OCI-LY3 (cell line): ENCODE measurements at regions not wholly inside any gene's neighbourhood (a gene's known extent, or its start where the extent isn't known, plus 50 kb on each side); places are given as distances from the start of the nearest gene placed in this dataset.

Experiments
- H2AFZ ChIP-seq: fragments of 200-600, 300-600 bp; shearing (Covaris generic); 2 replicates; pipeline ENCODE4 v1.6.0; 2014; ENCODE audit warnings: antibody characterized with exemption, low read depth, low read length
- H3K27ac ChIP-seq: fragments of 200-600, 300-600 bp; sonication (generic); 2 replicates; pipeline ENCODE4 v1.5.1; 2014; ENCODE audit warnings: mild to moderate bottlenecking, low read length, moderate library complexity, mixed read lengths
- H3K27me3 ChIP-seq: fragments of 200-600, 300-600 bp; sonication (generic); 2 replicates; pipeline ENCODE4 v1.6.1; 2014; ENCODE audit warnings: low read depth, low read length, mixed read lengths
- H3K36me3 ChIP-seq: fragments of 200-600, 300-600 bp; sonication (generic); replicated peaks from 2 replicates; pipeline ENCODE3; 2014; ENCODE audit warnings: low read depth, low read length, mixed read lengths
- H3K4me1 ChIP-seq: fragments of 300-600, 200-600 bp; sonication (generic); 2 replicates; pipeline ENCODE4 v1.6.1; 2014; ENCODE audit warnings: low read length, mixed read lengths
- H3K4me2 ChIP-seq: fragments of 200-600, 300-600 bp; sonication (generic); 2 replicates; pipeline ENCODE4 v1.6.1; 2014; ENCODE audit warnings: low read length, mixed read lengths
- H3K4me3 ChIP-seq: fragments of 300-600, 200-600 bp; sonication (generic); 2 replicates; pipeline ENCODE4 v1.5.1; 2014; ENCODE audit warnings: antibody characterized with exemption, mild to moderate bottlenecking, low read length, moderate library complexity
- H3K79me2 ChIP-seq: fragments of 300-600, 200-600 bp; shearing (Covaris generic); 2 replicates; pipeline ENCODE4 v1.6.1; 2014; ENCODE audit warnings: mild to moderate bottlenecking, low read length, mixed read lengths
- H3K9ac ChIP-seq: fragments of 300-600, 200-600 bp; shearing (Covaris generic); 2 replicates; pipeline ENCODE4 v1.6.0; 2014; ENCODE audit warnings: mild to moderate bottlenecking, low read length, moderate library complexity
- H3K9me3 ChIP-seq: fragments of 200-600, 300-600 bp; shearing (Covaris generic); 2 replicates; pipeline ENCODE4 v1.6.1; 2014; ENCODE audit warnings: low read length, mixed read lengths; ENCODE audit not compliant: insufficient read depth
- H4K20me1 ChIP-seq: fragments of 200-600, 300-600 bp; sonication (generic); 2 replicates; pipeline ENCODE4 v1.6.1; 2016; ENCODE audit warnings: low read length, mixed read lengths; ENCODE audit not compliant: insufficient read depth
- CTCF ChIP-seq: fragments of 200-600, 300-600 bp; sonication (generic); IDR thresholded peaks from 2 replicates; pipeline ENCODE4 v1.5.1; 2014; ENCODE audit warnings: antibody characterized with exemption, low read length, low read depth
- EZH2phosphoT487 ChIP-seq: fragments of 200-600 bp; shearing (Covaris generic); IDR thresholded peaks from 2 replicates; pipeline ENCODE4 v1.6.1; 2018; ENCODE audit warnings: antibody characterized with exemption, mixed run types, low read depth

DNA sequence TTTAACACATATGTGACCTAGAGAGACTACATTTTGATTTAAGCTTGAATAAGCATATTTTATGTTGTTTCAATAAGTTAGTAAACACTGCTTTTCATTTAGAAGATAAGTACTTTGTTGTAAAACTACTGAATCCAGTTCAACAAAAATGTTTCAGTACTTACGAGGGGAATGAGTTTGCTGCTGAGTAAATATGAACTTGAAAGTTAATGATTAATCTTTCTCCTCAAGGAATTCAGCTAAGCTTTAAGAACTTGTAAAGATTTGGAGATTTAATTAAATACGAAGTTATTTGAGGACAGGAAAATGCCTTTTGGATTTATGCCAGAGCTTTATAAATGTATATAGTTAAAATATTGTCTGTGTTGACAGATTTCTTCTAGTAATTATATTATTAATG lies 933.0 kb upstream of the LCORL start:
- H3K9ac ChIP-seq: no peak overlapping the region
- no peak overlapping the region for H3K4me3 ChIP-seq
- H2AFZ ChIP-seq: no peak overlapping the region
- no peaks in the 10 kb centered on the region for H3K79me2 ChIP-seq
- 0 out of 2 replicates have a peak, but pooled peaks cover 2% of the 10 kb centered on the region for H3K4me1 ChIP-seq
- H3K4me2 ChIP-seq: no peak overlapping the region
- H3K36me3 ChIP-seq: no peaks in the 10 kb centered on the region
- no peak overlapping the region for H3K27ac ChIP-seq
- no peaks in the 10 kb centered on the region for H3K27me3 ChIP-seq
- TF ChIP-seq EZH2phosphoT487 (no peak), CTCF (no peak)
- no peaks in the 10 kb centered on the region for H3K9me3 ChIP-seq
- H4K20me1 ChIP-seq: no peaks in the 10 kb centered on the region

DNA sequence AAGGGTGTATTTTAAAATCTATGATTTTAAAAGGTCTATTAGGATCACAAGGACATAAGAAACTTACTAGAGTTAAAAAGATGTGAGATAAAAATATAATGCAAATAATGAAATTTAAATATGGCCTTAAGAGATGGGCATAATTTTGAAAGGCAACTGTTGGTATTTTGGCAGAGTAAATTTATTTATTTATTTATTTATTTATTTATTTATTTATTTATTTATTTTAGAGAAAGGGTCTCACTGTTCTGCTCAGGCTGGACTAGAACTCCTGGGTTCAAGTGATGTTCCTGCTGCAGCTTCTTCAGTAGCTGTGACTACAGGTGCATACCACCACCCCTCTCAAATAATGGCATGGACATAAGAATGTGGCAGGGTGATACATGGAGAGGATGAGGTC lies 932.1 kb upstream of the LCORL start:
- no peak for TF ChIP-seq CTCF
- no peak for TF ChIP-seq EZH2phosphoT487
- no peaks in the 10 kb centered on the region for H3K9me3 ChIP-seq

GRCh38 chr4:18945464-18945863 lies 923.9 kb upstream of the LCORL start:
- Histone ChIP-seq H3K4me2 (no peak overlapping the region), H3K27me3 (no peaks in the 10 kb centered on the region), H3K4me1 (no peaks in the 10 kb centered on the region), H3K36me3 (no peaks in the 10 kb centered on the region), H3K4me3 (no peak overlapping the region), H2AFZ (no peak overlapping the region), H3K27ac (no peak overlapping the region), H3K79me2 (no peaks in the 10 kb centered on the region), H4K20me1 (no peaks in the 10 kb centered on the region), H3K9me3 (no peaks in the 10 kb centered on the region), H3K9ac (no peak overlapping the region)
- TF ChIP-seq CTCF (no peak), EZH2phosphoT487 (no peak)

More for the DNA sequence above, 932.1 kb upstream of the LCORL start:
- Histone ChIP-seq H2AFZ (no peak overlapping the region), H3K4me2 (no peak overlapping the region), H3K27ac (no peak overlapping the region), H3K36me3 (no peaks in the 10 kb centered on the region), H3K4me1 (0 out of 2 replicates have a peak, but pooled peaks cover 2% of the 10 kb centered on the region), H4K20me1 (no peaks in the 10 kb centered on the region), H3K9ac (no peak overlapping the region), H3K27me3 (no peaks in the 10 kb centered on the region), H3K79me2 (no peaks in the 10 kb centered on the region), H3K4me3 (no peak overlapping the region)

DNA sequence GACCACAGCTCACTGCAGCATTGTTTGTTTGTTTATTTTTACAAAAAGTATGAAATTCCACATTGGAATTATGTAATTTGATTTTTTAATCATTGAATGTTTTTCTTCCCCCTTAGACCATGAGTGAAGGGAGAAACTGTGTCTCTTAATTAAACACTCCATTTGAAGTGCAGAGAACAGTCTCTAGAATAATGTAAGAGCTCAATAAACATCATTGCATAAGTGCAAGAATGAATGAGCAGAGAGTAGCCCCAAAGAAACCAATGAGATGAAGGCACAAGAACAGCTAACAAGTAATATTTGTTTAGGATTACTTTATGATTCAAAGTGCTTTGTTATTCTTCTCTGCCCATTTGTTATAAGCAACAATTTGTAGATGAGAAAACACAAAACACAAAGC lies 921.3 kb upstream of the LCORL start:
- Histone ChIP-seq H3K27ac (no peak overlapping the region), H3K27me3 (no peaks in the 10 kb centered on the region), H3K4me1 (peaks cover 9% of the 10 kb centered on the region), H3K9ac (no peak overlapping the region), H3K4me3 (no peak overlapping the region), H2AFZ (no peak overlapping the region), H3K36me3 (no peaks in the 10 kb centered on the region), H3K9me3 (no peaks in the 10 kb centered on the region), H4K20me1 (no peaks in the 10 kb centered on the region), H3K79me2 (no peaks in the 10 kb centered on the region), H3K4me2 (no peak overlapping the region)
- TF ChIP-seq CTCF (no peak), EZH2phosphoT487 (no peak)
